ENCODE measurements at regions not wholly inside any gene's neighbourhood (a gene's known extent, or its start where the extent isn't known, plus 50 kb on each side); places are given as distances from the start of the nearest gene placed in this dataset.

GRCh38 chr11:119505071-119505470 lies 82.1 kb upstream of the THY1 start:
- Histone ChIP-seq H3K9me3 (replicated peaks; ENCODE audit: low read length) (peaks cover 2% of the 10 kb centered on the region), H3K27me3 (ENCODE audit: control insufficient read depth, insufficient read depth, low read length) (peaks cover 4% of the 10 kb centered on the region), H3K4me1 (ENCODE audit: control insufficient read depth, insufficient read depth, low read length) (peaks cover 25% of the 10 kb centered on the region), H3K36me3 (ENCODE audit: insufficient read depth, low read length) (no peaks in the 10 kb centered on the region), H3K9ac (ENCODE audit: low read depth, low read length) (no peak overlapping the region), H3K4me3 (ENCODE audit: low read length) (no peak overlapping the region), H3K4me2 (ENCODE audit: low read length) (no peak overlapping the region)

DNA sequence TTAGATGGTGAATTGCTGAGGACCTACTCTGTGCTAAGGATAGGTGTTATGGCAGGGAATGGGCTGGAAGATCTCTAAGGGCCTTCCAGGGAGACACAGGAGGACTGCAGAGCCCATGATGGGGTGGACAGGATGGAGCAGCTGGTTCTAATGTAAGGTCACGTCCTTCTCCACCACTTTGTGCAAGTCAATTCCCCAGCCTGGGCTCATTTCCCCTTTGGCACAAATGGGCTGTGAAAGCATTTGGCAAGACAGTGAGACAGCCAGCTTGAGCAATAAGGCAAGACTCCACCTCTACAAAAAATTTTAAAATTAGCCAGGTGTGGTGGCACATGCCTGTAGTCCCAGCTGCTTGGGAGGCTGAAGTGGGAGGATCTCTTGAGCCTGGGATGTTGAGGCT lies 81.4 kb upstream of the THY1 start:
- no peak overlapping the region for H3K4me3 ChIP-seq (ENCODE audit: low read length)
- H3K4me2 ChIP-seq (ENCODE audit: low read length): no peak overlapping the region
- peaks cover 18% of the 10 kb centered on the region for H3K4me1 ChIP-seq (ENCODE audit: control insufficient read depth, insufficient read depth, low read length)
- H3K36me3 ChIP-seq (ENCODE audit: insufficient read depth, low read length): no peaks in the 10 kb centered on the region
- H3K9me3 ChIP-seq (replicated peaks; ENCODE audit: low read length): peaks cover 2% of the 10 kb centered on the region
- H3K9ac ChIP-seq (ENCODE audit: low read depth, low read length): no peak overlapping the region
- H3K27me3 ChIP-seq (ENCODE audit: control insufficient read depth, insufficient read depth, low read length): peaks cover 4% of the 10 kb centered on the region

DNA sequence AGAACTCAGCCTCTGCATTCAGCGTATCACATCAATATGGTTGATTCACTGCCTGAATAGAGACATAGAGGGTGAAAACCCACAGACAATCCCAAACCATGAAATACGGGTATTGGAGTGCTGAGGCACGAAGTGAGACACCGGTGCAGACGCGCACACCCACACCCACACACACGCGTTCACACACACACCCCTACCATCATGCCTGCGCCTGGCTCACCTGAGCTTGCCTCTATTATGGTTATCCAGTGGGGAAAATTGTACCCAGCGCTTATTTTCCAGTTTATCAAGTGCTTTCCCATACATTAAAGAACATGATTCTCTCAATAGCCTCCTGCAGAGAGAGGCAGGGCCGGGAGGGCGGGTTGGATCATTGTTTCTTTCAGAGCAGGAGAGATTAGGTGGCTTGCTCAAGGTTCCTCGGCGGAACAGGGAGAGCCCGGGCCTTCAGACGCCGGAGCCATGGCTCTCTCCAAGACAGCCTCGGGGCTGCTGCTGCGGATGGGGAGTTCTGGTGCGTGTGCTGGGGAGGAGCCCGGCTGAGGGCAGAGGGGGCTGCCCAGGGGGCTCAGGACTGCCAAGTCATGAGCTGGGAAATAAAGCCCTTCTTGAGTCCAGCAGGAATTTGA lies 78.9 kb upstream of the THY1 start:
- peaks cover 18% of the 10 kb centered on the region for H3K27me3 ChIP-seq (ENCODE audit: control insufficient read depth, insufficient read depth, low read length)
- H3K4me1 ChIP-seq (ENCODE audit: control insufficient read depth, insufficient read depth, low read length): peaks cover 13% of the 10 kb centered on the region
- no peaks in the 10 kb centered on the region for H3K9me3 ChIP-seq (replicated peaks; ENCODE audit: low read length)
- no peak overlapping the region for H3K4me2 ChIP-seq (ENCODE audit: low read length)
- no peaks in the 10 kb centered on the region for H3K36me3 ChIP-seq (ENCODE audit: insufficient read depth, low read length)
- H3K4me3 ChIP-seq (ENCODE audit: low read length): no peak overlapping the region
- H3K9ac ChIP-seq (ENCODE audit: low read depth, low read length): no peak overlapping the region

GRCh38 chr11:119497717-119498116 lies 74.7 kb upstream of the THY1 start:
- Histone ChIP-seq H3K36me3 (ENCODE audit: insufficient read depth, low read length) (no peaks in the 10 kb centered on the region), H3K4me1 (ENCODE audit: control insufficient read depth, insufficient read depth, low read length) (no peaks in the 10 kb centered on the region), H3K4me2 (ENCODE audit: low read length) (no peak overlapping the region), H3K4me3 (ENCODE audit: low read length) (no peak overlapping the region), H3K9me3 (replicated peaks; ENCODE audit: low read length) (no peaks in the 10 kb centered on the region), H3K27me3 (ENCODE audit: control insufficient read depth, insufficient read depth, low read length) (peaks cover 35% of the 10 kb centered on the region), H3K9ac (ENCODE audit: low read depth, low read length) (no peak overlapping the region)

GRCh38 chr11:119496997-119497396 lies 74.0 kb upstream of the THY1 start:
- H3K9ac ChIP-seq (ENCODE audit: low read depth, low read length): no peak overlapping the region
- H3K4me3 ChIP-seq (ENCODE audit: low read length): no peak overlapping the region
- H3K9me3 ChIP-seq (replicated peaks; ENCODE audit: low read length): no peaks in the 10 kb centered on the region
- no peak overlapping the region for H3K4me2 ChIP-seq (ENCODE audit: low read length)
- H3K4me1 ChIP-seq (ENCODE audit: control insufficient read depth, insufficient read depth, low read length): no peaks in the 10 kb centered on the region
- H3K27me3 ChIP-seq (ENCODE audit: control insufficient read depth, insufficient read depth, low read length): peaks cover 35% of the 10 kb centered on the region
- H3K36me3 ChIP-seq (ENCODE audit: insufficient read depth, low read length): no peaks in the 10 kb centered on the region

DNA sequence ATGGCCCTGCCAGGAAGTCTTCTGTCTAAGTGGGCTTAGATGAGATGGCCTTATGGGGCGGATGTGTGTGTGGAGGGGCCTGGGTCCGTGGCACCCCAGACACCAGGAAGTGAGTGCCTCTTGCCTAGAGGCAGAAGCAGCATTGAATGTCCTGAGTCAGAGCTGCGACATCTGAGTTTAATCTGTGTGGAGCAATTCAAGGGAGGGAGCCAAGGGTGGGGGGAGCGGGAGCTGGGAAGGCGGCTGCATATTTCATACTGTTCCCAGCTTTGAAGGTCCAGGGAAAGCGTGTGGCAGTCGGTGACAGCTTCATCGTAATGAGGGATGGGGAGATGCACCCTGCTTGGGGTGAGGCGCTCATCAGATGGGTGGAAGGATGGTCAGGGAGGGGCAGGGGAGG lies 73.5 kb upstream of the THY1 start:
- Histone ChIP-seq H3K4me1 (ENCODE audit: control insufficient read depth, insufficient read depth, low read length) (no peaks in the 10 kb centered on the region), H3K27me3 (ENCODE audit: control insufficient read depth, insufficient read depth, low read length) (peaks cover 34% of the 10 kb centered on the region), H3K9me3 (replicated peaks; ENCODE audit: low read length) (no peaks in the 10 kb centered on the region), H3K4me3 (ENCODE audit: low read length) (no peak overlapping the region), H3K4me2 (ENCODE audit: low read length) (no peak overlapping the region), H3K9ac (ENCODE audit: low read depth, low read length) (no peak overlapping the region), H3K36me3 (ENCODE audit: insufficient read depth, low read length) (no peaks in the 10 kb centered on the region)

DNA sequence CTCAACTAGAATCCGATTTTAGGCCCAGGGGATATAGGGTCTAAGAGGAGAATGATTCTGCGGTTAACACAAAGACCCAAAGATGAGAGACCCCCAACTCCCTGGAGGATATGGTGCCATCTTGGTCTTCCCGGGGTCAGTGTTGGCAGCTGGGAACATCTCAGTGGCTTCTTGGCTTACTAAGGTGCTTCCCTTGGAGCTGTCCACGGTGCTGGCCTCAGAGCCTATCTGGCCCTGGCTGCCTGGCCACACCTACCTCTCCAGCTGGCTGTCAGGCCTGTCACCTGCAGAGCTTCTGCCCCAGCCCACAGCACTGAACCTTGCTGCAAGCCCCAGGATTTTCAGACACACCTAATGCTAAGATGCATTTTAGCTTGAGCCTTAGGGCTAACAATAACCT lies 70.7 kb upstream of the THY1 start:
- Histone ChIP-seq H3K9ac (ENCODE audit: low read depth, low read length) (no peak overlapping the region), H3K27me3 (ENCODE audit: control insufficient read depth, insufficient read depth, low read length) (peaks cover 50% of the 10 kb centered on the region)

DNA sequence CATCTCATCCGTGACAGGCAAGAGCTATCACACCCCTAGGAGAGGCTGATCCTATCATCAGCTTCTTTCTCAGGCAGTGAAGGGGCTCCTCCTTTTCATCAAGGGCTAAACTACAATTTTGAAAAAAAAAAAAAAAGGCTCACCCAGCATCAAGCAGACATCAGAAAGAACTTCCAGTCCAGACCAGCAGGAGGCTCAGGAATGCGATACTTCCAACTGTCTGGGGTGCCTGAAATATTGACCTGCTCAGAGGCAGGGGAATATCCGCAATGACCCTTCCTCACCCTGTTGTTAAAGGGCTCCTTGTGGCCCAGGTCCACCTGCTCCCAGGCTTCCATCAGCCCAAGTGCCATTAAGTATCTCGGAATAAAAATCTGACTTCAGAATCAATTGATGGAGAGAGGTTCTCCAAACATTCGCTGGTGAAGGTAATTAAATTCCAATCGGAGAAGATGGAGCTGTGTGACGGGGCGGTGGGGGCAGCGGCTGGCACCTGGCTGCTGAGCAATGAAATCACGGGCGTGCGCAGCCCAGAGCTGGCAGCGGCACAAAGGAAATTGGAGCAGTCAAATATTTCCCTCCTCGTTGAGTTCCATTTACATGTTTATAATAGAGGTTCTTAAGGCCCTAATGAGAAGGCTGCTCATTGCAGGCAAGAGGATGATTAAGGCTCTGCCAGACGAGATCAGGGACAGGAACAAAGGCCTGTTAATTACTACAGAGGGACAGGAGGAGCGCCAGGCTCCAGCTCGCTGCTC lies 69.0 kb upstream of the THY1 start:
- Histone ChIP-seq H3K4me2 (ENCODE audit: low read length) (no peak overlapping the region), H3K4me1 (ENCODE audit: control insufficient read depth, insufficient read depth, low read length) (no peaks in the 10 kb centered on the region), H3K27me3 (ENCODE audit: control insufficient read depth, insufficient read depth, low read length) (peaks cover 54% of the 10 kb centered on the region), H3K9me3 (replicated peaks; ENCODE audit: low read length) (no peaks in the 10 kb centered on the region), H3K9ac (ENCODE audit: low read depth, low read length) (no peak overlapping the region), H3K36me3 (ENCODE audit: insufficient read depth, low read length) (no peaks in the 10 kb centered on the region), H3K4me3 (ENCODE audit: low read length) (no peak overlapping the region)

More for the DNA sequence above, 70.7 kb upstream of the THY1 start:
- Histone ChIP-seq H3K4me3 (ENCODE audit: low read length) (no peak overlapping the region), H3K9me3 (replicated peaks; ENCODE audit: low read length) (no peaks in the 10 kb centered on the region), H3K4me2 (ENCODE audit: low read length) (no peak overlapping the region), H3K4me1 (ENCODE audit: control insufficient read depth, insufficient read depth, low read length) (no peaks in the 10 kb centered on the region), H3K36me3 (ENCODE audit: insufficient read depth, low read length) (no peaks in the 10 kb centered on the region)

GRCh38 chr11:119490253-119491006 lies 67.5 kb upstream of the THY1 start:
- no peaks in the 10 kb centered on the region for H3K36me3 ChIP-seq (ENCODE audit: insufficient read depth, low read length)
- no peak overlapping the region for H3K4me3 ChIP-seq (ENCODE audit: low read length)
- H3K4me1 ChIP-seq (ENCODE audit: control insufficient read depth, insufficient read depth, low read length): no peaks in the 10 kb centered on the region
- H3K9me3 ChIP-seq (replicated peaks; ENCODE audit: low read length): no peaks in the 10 kb centered on the region
- H3K27me3 ChIP-seq (ENCODE audit: control insufficient read depth, insufficient read depth, low read length): peaks cover 56% of the 10 kb centered on the region
- H3K9ac ChIP-seq (ENCODE audit: low read depth, low read length): no peak overlapping the region
- no peak overlapping the region for H3K4me2 ChIP-seq (ENCODE audit: low read length)

DNA sequence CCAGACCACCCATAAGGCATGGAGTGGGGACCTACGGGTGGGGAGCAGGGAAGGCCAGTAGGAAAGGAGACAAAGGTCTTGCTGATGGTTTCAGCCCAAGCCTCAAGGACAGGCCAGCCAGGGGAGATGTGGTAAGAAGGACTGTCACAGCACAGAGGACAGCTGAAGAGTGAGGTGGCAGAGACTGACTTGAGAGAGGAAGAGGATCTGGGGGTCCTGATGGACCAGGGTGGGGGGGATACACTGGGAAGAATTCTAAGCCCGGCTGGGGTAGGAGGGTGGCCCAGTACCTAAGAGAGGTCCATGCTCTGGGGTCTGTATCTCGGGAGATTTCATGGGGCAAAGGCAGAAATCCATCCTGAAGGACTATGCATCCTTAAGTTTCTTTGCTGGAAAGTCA lies 66.1 kb upstream of the THY1 start:
- no peak overlapping the region for H3K4me2 ChIP-seq (ENCODE audit: low read length)
- H3K4me3 ChIP-seq (ENCODE audit: low read length): no peak overlapping the region
- peaks cover 54% of the 10 kb centered on the region for H3K27me3 ChIP-seq (ENCODE audit: control insufficient read depth, insufficient read depth, low read length)
- no peaks in the 10 kb centered on the region for H3K36me3 ChIP-seq (ENCODE audit: insufficient read depth, low read length)
- no peaks in the 10 kb centered on the region for H3K9me3 ChIP-seq (replicated peaks; ENCODE audit: low read length)
- no peaks in the 10 kb centered on the region for H3K4me1 ChIP-seq (ENCODE audit: control insufficient read depth, insufficient read depth, low read length)
- no peak overlapping the region for H3K9ac ChIP-seq (ENCODE audit: low read depth, low read length)

DNA sequence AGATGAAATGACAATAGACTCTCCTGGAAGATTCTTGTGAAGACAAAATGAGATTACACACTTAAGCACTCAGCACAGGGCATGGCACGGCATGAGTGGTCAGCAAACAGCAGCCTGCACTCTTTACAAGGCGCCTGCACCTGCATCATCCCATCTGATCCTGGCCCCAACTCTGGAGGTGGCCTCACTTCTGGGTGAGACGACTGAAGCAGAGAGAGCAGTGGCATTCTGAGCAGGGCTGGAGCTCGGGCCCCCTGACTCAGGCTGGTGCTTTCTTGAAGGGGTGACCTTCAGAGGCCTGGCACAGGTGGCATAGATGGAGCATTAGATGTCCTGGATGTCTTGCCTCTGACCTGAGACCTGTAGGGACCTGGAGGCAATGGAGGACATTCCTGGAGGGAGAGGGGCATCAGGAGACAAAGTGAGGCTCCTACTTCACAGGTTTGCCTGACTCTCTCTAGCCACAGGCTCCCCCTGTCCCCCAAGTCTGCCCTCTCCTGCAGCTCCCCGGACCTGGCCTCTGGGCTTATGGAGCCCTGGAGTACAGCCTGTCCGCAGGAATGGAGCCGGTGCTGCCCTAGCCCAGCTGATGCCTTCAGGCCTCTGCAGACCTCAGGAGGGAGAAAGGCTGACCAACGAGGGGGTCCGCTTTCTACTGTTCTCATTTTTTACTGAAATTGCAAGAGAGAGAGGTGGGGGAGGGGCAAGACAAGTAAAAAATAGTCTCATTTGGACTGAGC lies 65.5 kb upstream of the THY1 start:
- Histone ChIP-seq H3K27me3 (ENCODE audit: control insufficient read depth, insufficient read depth, low read length) (peaks cover 58% of the 10 kb centered on the region), H3K4me3 (ENCODE audit: low read length) (no peak overlapping the region), H3K4me1 (ENCODE audit: control insufficient read depth, insufficient read depth, low read length) (no peaks in the 10 kb centered on the region), H3K9me3 (replicated peaks; ENCODE audit: low read length) (no peaks in the 10 kb centered on the region), H3K36me3 (ENCODE audit: insufficient read depth, low read length) (no peaks in the 10 kb centered on the region), H3K9ac (ENCODE audit: low read depth, low read length) (no peak overlapping the region), H3K4me2 (ENCODE audit: low read length) (no peak overlapping the region)

Measured in skeletal muscle satellite cell (primary cell).